Activated CD8-positive, alpha-beta memory T cell treated with anti-CD3 and anti-CD28 coated beads, Interleukin-2, amount 50 U/mL, for 24 hours (primary cell): ENCODE measurements at regions not wholly inside any gene's neighbourhood (a gene's known extent, or its start where the extent isn't known, plus 50 kb on each side); places are given as distances from the start of the nearest gene placed in this dataset.

ENCODE experiments used
- DNase-seq: peaks from one replicate; pipeline ENCODE4 v3.0.0-alpha.2; 2020; ENCODE audit errors: extremely low read depth

DNA sequence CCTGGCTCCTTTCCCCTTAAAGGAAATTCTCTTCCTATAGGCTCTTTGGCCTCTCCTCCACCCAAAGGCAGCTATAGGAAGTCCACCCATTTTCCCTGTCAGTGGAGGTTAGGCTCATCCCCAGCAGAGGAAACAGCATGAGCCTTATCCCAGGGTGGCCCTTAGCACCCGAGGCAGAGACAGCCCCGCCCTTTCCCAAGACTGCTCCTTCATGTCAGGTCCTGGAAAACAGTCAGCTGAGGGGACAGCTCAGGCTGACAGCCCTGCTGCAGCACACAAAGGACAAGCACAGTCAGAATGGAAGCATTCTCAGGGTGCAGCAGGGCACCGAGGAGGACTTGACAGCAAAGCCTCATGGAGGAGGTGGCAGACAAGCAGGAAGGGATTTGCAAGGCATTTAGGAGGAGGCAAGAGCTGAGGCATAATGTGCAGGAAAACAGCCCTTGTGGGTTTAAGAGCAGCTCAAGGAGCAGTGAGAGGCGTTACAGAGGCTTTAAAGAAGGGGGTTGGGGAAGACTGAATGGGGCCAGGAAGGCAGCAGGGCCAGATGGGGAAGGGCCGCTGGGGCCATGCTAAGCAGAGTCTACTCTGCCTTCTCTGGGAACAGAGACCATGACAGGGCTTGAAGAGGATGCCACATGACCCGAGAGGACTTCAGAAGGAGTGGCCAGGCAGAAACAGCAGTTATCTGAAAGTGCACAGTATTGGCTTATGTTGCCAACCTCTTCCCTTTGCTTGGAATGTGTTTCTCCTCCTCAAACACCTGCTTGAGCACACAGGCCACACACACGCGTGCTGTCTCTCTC is 216.6 kb downstream of the SH3BP4 start:
- DNase-seq: no peak

DNA sequence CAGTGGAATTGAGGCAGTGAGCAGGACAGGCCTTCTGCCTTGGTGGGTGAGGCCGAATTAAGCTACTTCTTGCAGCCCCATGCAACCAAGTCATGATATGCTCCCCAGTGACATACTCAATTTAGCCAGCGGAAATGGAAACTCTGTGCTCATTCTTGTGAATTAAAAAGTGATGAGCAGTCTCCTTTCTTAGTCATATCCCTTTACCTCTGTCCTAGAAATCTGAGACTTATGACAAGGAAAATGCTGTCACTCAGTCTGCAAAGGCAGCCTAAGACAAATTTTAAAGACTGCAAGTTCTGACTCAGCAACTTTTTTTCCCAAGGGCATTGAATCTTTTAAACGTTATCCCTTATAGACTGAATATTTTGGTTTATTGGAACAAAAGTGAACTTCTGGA is 218.2 kb downstream of the SH3BP4 start:
- no peak for DNase-seq

DNA sequence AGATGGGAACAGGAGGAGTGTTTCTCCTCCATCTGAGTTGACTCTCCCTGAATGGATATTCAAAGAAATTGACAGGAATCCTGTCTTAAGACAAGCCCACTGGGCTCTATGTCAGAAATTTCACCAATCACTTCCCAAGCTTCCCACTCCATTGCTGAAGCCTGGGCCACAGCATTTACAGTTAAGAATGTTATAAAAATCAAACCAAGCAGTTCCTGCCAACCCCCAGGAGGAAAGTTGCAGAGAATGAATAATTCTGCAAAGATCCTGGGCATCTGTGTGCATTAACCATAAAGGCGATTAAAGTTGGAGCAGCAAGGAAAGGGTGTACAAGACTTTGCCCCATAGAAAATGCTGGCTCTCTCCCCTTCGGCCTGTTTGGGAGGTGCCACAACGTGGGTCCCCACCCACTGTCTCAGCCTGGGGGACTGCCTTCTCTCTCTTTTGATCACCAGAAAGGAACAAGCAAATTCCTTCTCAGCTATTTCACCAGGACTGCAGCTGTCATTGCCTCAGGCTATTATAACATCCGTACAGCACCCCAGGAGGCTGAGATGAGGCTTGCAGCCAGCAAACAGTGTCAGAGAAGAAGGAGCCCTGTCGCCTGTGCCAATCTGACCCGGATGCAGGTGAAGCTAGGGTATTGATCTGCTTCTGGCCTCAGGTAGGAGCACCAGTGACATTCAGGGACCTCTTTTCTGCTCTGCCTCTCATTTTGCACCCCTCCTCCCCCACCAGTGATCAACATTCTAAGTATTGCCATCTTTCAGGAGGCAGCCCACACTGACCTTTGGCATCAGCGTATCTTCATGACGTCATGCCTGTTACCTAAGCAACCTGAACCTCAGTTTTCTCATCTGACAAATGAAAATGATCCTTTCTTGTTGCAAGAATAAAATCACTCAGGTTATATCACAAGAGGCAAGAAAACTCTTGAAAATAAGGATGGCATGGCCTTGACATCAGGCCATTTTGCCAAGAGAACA is 219.0 kb downstream of the SH3BP4 start:
- no peak for DNase-seq

DNA sequence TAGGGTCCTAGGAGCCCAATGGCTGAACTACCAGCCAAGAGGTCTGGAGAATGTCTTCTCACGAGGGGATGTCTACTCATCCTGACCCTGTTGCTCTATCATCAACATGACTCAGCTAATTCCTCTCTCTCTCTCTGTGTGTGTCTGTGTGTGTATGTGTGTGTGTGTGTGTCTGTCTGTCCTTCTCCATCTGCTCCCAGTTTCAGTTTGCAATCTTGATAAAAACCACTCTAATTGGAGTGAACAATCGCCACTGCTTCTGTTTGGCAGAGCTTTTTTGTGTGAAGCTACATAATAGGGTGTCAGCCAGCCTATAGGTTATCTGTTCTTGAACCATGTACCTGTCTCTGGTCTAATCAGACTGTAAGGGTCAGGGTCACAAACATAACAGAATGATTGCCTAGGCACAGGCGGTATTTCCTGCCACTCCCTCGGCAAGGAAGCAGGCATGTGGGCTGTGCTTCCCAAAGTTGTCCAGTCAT is 219.8 kb downstream of the SH3BP4 start:
- no peak for DNase-seq

DNA sequence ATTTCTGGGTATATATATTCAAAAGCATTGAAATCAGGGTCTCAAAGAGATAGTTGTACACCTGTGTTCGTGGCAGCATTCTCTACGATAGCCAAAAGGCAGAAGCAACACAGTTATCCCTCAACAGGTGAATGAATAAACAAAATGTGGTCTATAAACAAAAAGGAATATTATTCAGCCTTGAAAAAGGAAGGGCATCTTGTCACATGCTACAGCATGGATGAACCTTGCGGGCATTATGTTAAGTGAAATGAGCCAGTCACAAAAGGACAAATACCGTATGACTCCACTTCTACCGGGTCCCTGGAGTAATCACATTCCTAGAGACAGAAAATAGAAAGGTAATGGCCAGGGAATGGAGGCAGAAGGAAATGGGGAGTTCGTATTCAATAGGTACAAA is 228.8 kb downstream of the SH3BP4 start:
- no peak for DNase-seq

DNA sequence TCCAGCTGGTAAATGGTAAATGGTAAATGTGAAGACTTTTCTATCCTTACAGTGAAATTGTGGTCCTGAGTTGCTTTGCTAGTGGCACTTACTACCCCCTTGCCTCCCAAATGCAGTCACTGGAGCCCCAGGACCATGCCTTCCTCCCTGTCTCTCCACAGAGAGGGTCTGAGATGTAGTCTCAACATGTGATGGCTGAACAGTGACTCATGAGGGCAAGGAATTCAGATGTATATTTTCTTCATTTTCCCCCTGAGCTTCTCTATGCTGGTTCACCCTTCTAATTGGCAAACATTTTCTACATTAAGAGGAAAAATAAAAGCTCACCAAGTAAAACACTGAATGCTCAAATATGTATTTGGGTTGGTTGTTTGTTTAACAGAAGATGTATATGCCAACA is 232.0 kb downstream of the SH3BP4 start:
- DNase-seq: no peak

DNA sequence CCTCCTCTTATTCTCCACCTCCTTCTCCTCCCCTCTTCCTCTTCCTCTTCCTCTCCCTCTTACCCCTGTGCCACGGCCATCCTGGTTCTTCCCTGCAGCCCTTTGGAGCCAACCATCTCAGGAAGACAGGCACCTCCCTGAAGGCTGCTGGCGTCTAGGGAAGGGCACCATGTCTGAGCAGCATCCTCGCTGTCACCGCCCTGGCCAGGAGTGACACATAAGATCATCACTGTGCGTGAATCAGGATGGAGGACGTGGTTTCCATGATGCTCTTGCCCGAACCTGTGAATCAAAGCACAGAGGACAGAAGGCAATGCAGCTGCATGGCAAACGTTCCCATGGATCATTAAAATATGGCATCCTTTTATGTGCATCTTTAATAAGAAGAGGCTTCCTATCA is 236.0 kb downstream of the SH3BP4 start:
- no peak for DNase-seq

DNA sequence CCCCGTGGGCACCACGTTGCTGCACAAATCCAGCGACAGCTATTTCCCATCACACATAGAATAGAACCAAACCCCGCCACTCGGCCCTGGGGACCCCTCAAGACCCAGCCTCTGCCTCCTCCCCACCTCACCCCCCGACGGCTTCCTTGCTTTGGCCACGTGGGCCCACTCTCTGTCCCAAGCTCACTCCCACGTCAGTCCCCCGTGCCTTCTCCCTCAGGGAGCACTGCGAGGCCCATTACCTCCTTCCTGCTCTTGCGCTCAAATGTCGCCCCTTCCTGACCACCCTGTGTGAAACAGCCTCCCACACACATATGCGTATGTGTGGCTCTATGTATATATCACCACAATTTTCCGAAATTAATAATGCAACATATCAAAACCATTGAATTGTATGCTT is 239.7 kb downstream of the SH3BP4 start:
- DNase-seq: no peak

DNA sequence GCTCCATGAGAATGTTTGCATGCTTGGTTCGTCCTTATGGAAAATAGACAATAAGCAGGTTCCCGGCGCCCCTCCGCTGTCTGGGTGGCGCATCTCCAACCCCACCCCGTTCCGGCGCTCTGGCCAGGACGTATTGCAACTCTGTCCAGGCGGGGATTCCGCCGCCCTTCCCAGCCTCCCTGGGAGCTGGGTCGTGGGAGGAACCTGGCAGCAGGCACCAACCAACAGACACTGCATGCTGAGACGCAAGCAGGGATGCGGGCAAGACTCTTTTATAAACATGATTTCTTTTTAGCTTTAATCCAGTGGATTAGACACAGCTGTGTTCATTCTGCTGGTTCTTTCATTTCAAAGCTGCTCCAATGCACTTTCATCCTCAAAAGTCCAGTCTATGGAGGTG is 240.2 kb downstream of the SH3BP4 start:
- no peak for DNase-seq

DNA sequence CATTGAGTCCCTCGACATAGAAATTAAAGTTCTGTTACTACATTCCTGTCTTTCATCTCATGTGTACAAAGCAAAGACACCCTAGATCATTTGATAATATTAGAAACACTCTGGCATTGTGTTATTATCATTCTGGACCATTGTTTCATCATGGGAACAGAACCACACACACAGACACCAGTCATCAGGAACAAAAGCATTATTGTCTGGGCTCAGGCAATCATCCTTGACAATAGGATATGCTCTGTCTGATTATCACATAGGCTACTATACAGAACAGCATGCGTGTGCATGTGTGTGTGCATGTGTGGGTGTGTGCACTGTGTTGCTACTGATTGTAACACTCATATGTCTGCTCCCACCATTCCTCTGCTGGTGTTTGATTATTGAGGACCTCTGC is 242.5 kb downstream of the SH3BP4 start:
- no peak for DNase-seq

DNA sequence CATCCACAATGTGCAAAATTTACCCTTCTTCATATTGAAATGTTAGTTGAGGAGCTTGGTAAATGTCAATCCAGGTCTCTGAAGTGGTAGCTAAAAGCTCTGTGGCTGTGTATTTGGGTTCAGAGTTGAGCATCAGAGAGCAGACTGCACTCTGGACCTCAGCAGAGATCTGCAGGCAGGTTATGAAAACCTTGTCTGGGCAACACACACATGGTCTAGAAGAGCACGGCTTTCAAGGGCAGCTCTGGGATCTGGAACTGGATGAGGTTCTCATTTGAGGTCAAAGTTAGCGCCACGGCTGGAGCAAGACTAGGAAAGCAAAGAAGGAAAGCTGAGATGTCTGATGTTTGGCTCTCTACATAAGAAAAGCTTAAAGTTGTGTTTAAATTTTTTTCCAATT is 243.0 kb downstream of the SH3BP4 start:
- DNase-seq: no peak

DNA sequence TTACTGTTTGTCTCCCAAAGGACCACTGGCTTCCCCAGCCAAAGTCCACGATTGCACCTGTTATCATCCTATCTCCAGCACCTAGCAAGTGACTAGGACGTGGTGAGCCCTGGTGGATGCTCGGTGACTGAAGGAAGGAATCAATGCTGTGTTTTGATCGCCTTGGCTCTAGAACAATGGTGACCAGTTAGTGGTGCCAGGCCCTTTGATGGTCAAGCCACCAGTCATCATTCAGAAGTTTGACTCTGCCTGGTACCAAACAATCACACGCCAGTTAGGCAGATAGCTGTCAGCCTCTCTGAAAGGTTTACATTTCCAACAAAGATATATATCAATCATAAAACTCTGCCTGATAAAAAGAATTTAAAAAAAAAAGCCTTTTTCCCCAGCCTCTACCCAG is 244.1 kb downstream of the SH3BP4 start:
- no peak for DNase-seq

DNA sequence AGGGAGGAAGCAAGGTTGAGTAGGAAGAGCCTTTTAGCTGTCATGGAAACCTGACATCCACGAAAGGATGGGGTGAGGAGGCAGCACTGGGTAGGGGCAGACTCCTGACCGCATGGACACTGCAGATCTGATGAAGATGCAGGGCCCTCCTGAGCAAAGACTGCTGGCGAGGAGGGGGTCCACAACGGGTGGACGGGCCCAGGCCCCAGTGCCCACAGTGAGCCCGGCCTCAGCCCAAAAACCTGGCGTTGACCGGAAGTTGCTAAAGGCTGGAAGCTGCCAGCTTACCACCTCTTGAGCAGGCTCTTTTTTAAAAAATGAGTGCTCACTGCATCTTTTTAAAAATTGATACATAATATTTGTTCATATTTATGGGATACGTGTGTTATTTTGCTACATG is 247.3 kb downstream of the SH3BP4 start:
- DNase-seq: no peak

DNA sequence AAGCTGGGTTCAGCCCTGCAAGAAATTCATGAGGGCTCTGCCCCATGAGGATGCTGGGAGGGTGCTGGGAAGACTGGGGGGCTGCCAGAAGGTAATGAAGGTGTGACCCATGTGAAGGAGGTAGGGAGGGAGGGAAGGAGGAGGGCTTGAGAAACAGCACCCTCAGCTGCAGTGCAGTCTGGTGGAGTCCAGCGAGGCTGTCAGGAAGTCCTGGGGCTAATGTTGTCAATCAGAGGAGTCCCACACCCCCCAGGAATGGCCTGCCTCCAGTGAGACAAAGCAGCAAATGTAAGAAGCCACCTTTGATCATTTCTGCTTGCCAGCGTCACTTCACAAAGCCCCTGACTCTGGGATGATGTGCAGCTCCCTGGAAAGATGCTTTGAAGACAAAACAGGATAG is 248.4 kb downstream of the SH3BP4 start:
- no peak for DNase-seq

DNA sequence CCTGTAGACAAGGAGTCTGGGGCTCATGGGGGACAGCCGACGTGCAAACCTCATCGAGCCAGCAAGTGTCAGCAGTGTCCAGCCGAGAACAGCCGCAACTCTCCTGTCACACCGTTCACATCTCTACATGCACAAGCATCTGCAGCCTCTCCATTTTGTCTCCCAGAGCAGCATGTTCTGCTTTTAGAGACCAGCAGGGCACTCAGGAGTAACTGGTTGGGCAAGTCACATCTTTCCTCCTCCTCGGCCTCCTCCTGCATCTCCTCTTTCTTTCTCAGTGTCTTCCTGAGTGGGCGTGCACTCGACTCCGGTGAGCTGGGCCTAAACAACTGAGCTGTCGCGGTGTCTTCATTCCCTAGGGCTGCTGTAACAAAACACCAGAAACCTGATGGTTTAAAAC is 249.9 kb downstream of the SH3BP4 start:
- DNase-seq: no peak

DNA sequence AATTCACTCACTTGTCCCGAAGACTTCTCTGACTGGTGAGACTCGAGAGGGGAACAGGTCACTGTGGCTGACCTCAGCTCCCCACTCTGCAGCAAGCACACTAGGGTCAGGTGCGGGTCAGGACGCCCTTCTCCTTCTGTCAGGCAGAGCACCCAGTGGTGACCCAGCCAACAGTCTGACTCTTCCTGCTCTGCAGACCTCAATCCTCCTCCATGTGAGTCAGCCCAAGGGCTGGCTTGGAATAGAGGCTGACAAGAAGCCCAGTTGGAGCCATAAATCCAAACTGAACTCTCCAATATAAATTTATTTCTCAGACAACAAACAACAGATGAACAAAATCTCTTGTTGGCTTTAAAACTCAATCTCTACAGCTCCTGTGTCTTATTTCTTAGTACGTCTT is 253.1 kb downstream of the SH3BP4 start:
- DNase-seq: no peak

DNA sequence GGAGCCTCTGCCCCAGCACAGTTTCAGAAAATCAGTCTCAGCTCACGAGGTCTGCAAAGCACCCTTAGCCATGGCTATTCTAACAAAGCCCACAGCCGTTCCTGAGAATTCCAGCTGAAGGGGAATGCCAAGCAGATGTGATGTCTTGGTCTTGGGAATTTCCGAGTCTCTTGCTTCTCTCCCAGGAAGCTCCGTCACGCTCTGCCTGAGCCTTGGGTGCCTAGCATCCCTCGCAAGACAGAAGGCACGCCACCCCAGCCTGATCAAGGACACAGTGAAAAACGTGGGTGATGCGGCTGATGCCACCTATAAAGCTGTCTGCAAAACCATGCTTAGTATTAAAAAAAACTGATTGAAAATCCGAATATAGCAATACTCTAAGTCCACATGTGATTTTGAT is 254.6 kb downstream of the SH3BP4 start:
- no peak for DNase-seq

DNA sequence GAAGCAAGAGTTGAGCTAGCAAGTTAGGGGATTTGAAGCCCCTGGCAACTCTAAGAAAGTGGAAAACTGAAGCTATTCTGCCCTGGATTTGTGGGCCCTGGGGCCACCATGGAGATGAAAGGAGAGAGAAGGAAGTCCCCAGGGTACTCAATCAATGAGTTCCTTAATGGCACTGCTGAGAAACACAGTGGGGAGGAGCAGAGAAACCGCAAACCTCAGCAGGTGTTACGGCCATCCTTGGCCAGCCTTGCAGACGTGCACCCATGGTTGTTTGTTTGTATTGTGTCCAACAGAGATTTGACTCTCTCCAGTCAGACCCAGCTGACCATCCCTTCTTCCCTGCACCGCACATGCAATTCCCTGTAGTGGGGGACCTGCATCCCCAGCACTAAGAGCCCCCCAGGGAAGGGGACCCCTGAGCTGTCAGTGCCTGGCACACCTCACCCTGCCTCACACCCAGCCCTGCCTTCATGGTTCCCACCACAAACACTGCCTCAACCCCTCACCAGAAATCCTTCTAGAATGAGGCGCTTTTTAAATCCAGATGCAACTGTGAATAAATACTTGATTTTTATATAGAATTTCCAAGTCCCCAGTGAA is 255.3 kb downstream of the SH3BP4 start:
- no peak for DNase-seq

DNA sequence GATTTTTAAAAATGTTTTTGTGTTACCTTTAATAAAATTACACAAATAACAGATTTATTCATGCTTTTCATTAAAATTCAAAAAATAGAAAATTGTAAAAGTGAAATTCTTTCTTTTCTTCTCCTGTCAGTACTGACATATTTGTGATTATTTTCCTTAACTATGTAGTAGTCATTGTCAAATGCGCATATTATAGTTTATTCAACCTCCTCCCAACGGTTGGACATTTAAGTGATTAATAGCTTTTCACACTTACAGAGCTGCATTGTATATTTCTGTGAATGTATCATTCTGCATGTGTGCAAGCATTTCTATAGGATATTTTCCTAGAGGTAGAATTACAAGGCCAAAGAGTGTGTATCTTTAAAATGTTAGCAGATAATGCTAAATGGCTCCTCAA is 259.2 kb downstream of the SH3BP4 start:
- DNase-seq: no peak

DNA sequence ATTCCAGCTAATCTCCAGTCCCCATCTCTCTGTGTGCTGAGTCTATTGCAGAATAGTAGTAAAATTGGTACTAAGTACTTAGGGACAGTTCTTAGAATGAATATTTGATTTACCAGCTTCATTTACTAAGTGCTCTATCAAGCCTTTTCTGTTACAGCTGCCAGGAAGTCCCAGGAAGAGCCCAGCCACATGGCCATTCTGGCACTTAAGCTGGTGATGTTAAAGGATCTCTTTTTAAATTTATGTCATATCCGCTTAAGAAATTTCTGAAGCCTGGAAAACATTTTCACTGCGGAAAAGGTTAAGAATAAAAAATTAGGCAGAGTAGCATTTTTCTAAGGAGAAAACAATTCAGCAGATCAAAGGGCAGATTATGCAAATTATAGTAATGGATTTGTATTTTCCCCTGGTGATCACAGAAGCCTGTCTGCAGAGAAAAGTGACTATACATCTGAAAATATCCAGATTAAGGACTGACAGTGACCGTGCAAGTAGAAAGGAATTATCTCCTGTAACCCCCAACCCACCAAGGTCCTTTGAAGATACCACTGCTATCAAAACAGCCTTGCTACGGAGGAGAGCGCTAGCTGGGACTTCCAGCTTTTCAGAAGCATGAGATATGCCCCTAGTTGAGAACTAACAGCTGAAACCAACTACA is 260.8 kb downstream of the SH3BP4 start:
- DNase-seq: no peak

DNA sequence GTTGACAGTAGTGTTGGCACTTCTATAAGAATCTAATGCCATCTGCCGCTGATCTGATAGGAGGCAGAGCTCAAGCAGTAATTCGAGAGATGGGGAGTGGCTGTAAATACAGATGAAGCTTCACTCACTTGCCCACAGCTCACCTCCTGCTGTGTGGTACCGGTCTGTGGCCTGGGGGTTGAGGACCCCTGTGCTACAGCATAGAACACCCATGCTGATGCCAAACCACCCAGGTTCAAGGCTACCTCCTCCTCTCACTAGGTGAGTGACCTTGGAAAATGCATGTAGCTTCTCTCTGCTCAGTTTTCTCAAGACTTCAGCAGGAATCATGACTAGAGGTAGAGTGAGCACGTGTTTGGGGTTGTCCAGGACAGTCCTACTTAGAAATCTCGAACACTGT is 263.4 kb downstream of the SH3BP4 start:
- no peak for DNase-seq

DNA sequence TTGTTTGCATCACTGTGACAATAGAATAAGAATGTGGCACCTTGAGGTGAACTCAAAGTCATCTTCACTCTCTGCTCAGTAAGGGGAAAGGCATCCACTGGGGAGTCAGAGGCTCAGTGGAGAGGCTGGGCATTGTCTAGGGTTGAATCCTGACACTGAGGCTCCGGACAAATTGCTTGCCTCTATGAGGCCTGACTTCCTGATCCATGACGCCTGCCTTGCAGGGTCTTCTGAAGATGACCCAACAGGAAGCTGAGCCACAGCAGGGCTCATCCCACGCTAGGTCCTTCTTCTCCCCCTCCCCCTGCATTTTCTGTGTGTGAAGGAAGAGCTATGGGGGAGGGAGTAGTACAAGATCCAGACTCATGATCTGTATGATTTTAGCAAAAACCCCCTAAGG is 265.1 kb downstream of the SH3BP4 start:
- no peak for DNase-seq
